IMR-90 (cell line): ENCODE measurements at regions not wholly inside any gene's neighbourhood (a gene's known extent, or its start where the extent isn't known, plus 50 kb on each side); places are given as distances from the start of the nearest gene placed in this dataset.
"Not testable (repeated sequence)": the region's sequence is repeated elsewhere in the genome, so short reads cannot be mapped to it uniquely, and the experiment has no call there.

Experiments used
- ATAC-seq: fragments of 200-7000 bp; cut with Tn5 transposase; 2 replicates; pipeline ENCODE4 v1.9.1; 2020; ENCODE audit warnings: low read depth, mild to moderate bottlenecking, moderate library complexity
- BruUV-seq: library from RNA; stranded (reverse); fragments of 400-500 nt; replicated peaks from 2 replicates; lab custom pipeline; 2021; lab: Mats Ljungman, UMichigan
- CTCF ChIA-PET: fragments of 300-600 bp; formaldehyde crosslinking; extraction: SDS; loops from one replicate; lab custom pipeline; 2021; ENCODE audit warnings: antibody characterized with exemption; lab: Yijun Ruan, JAX
- POLR2A ChIA-PET: fragments of 300-600 bp; sonication (Branson Sonifier 250); formaldehyde crosslinking; loops from one replicate; lab custom pipeline; 2022; ENCODE audit warnings: antibody characterized with exemption; ENCODE audit not compliant: unreplicated experiment; lab: Charles Lee
- DNase-seq: peaks from one replicate; pipeline ENCODE4 v3.0.0; 2013
- H2AFZ ChIP-seq: replicated peaks from 2 replicates; pipeline ENCODE3; 2013; ENCODE audit warnings: low read length, mild to moderate bottlenecking; ENCODE audit not compliant: poor library complexity
- H2AK5ac ChIP-seq: 2 replicates; pipeline ENCODE4 v1.6.1; 2013; ENCODE audit warnings: low read depth, low read length, inconsistent platforms
- H2AK9ac ChIP-seq: replicated peaks from 2 replicates; pipeline ENCODE3; 2013; ENCODE audit warnings: mild to moderate bottlenecking, low read depth, low read length, moderate library complexity; ENCODE audit not compliant: poor library complexity
- H2BK120ac ChIP-seq: 2 replicates; pipeline ENCODE4 v1.6.1; 2013; ENCODE audit warnings: low read depth, low read length, inconsistent platforms
- H2BK15ac ChIP-seq: 3 replicates; pipeline ENCODE4 v1.6.1; 2013; ENCODE audit warnings: low read depth, low read length, inconsistent platforms
- H2BK20ac ChIP-seq: 2 replicates; pipeline ENCODE4 v1.6.1; 2013; ENCODE audit warnings: low read depth, mild to moderate bottlenecking, inconsistent platforms, low read length, moderate library complexity
- H2BK5ac ChIP-seq: 2 replicates; pipeline ENCODE4 v1.6.1; 2013; ENCODE audit warnings: mild to moderate bottlenecking, low read depth, low read length, inconsistent platforms; ENCODE audit not compliant: poor library complexity, severe bottlenecking
- H3K14ac ChIP-seq: replicated peaks from 2 replicates; pipeline ENCODE4 v1.6.1; 2013; ENCODE audit warnings: low read depth, low read length, inconsistent platforms
- H3K18ac ChIP-seq: 2 replicates; pipeline ENCODE4 v1.6.1; 2013; ENCODE audit warnings: low read depth, low read length, control low read depth
- H3K23ac ChIP-seq: 2 replicates; pipeline ENCODE4 v1.6.1; 2013; ENCODE audit warnings: low read depth, low read length, inconsistent platforms
- H3K27ac ChIP-seq: 2 replicates; pipeline ENCODE4 v1.5.1; 2013; ENCODE audit warnings: mild to moderate bottlenecking, control low read depth, low read length; ENCODE audit not compliant: insufficient read depth
- H3K27me3 ChIP-seq: 2 replicates; pipeline ENCODE4 v1.6.1; 2013; ENCODE audit warnings: low read length; ENCODE audit not compliant: control insufficient read depth, insufficient read depth
- H3K36me3 ChIP-seq: 2 replicates; pipeline ENCODE4 v1.6.1; 2013; ENCODE audit warnings: low read length, mixed read lengths; ENCODE audit not compliant: control insufficient read depth, insufficient read depth
- H3K4ac ChIP-seq: 2 replicates; pipeline ENCODE4 v1.6.1; 2013; ENCODE audit warnings: low read depth, low read length, inconsistent platforms
- H3K4me1 ChIP-seq: 2 replicates; pipeline ENCODE4 v1.6.1; 2013; ENCODE audit warnings: low read length, mixed read lengths; ENCODE audit not compliant: control insufficient read depth, insufficient read depth
- H3K4me2 ChIP-seq: 2 replicates; pipeline ENCODE4 v1.6.1; 2013; ENCODE audit warnings: low read depth, mild to moderate bottlenecking, control low read depth, low read length, moderate library complexity
- H3K4me3 ChIP-seq: 2 replicates; pipeline ENCODE4 v1.5.1; 2013; ENCODE audit warnings: low read depth, mild to moderate bottlenecking, control low read depth, low read length, moderate library complexity; ENCODE audit not compliant: insufficient read depth
- H3K56ac ChIP-seq: 2 replicates; pipeline ENCODE4 v1.6.1; 2013; ENCODE audit warnings: low read length, inconsistent platforms; ENCODE audit not compliant: insufficient read depth; ENCODE audit errors: extremely low read depth
- H3K79me1 ChIP-seq, 2 experiments: 2 replicates each; pipeline ENCODE4 v1.6.1; 2013; ENCODE audit warnings: low read length in 2 of 2, inconsistent platforms in 1 of 2, low read depth in 1 of 2
- H3K9ac ChIP-seq: 2 replicates; pipeline ENCODE4 v1.6.1; 2013; ENCODE audit warnings: low read depth, low read length, control low read depth
- H3K9me1 ChIP-seq: 2 replicates; pipeline ENCODE4 v1.6.1; 2013; ENCODE audit warnings: low read length, inconsistent platforms; ENCODE audit not compliant: insufficient read depth
- H3K9me3 ChIP-seq: 2 replicates; pipeline ENCODE4 v1.6.1; 2013; ENCODE audit warnings: low read length; ENCODE audit not compliant: control insufficient read depth, insufficient read depth
- H4K20me1 ChIP-seq: 2 replicates; pipeline ENCODE4 v1.6.1; 2013; ENCODE audit warnings: low read length, inconsistent platforms; ENCODE audit not compliant: insufficient read depth
- H4K5ac ChIP-seq: 2 replicates; pipeline ENCODE4 v1.6.1; 2013; ENCODE audit warnings: mild to moderate bottlenecking, low read depth, low read length, control low read depth
- H4K8ac ChIP-seq, 2 experiments: 2 replicates each; pipeline ENCODE4 v1.6.1; 2013; ENCODE audit warnings: low read depth in 2 of 2, low read length in 2 of 2, control low read depth in 1 of 2, inconsistent platforms in 1 of 2
- H4K91ac ChIP-seq: 2 replicates; pipeline ENCODE4 v1.6.1; 2013; ENCODE audit warnings: low read depth, low read length, inconsistent platforms; ENCODE audit not compliant: insufficient read depth
- WGBS, 2 experiments: methylation state at CpG; one replicate each; pipeline versions ENCODE4 v1.1.5 to v1.1.7; 2013; ENCODE audit warnings: missing lambda C conversion rate in 2 of 2; ENCODE audit not compliant: insufficient read length in 1 of 2; ENCODE audit errors: extremely low coverage in 2 of 2; 5-methylcytosine and 5-hydroxymethylcytosine counted together
- dilution Hi-C: fragments of 300-500 bp; cut with HindIII; formaldehyde crosslinking; loops from one replicate; pipeline ENCODE4 v1.14.3; 2018; ENCODE audit warnings: low sequenced_read_pairs; ENCODE audit not compliant: unreplicated experiment
- in situ Hi-C: fragments of 300-500 bp; cut with MboI; formaldehyde crosslinking; loops from 3 replicates; pipeline ENCODE4 v1.14.3; 2019; ENCODE audit warnings: low sequenced_read_pairs, inconsistent platforms, mixed read lengths
- intact Hi-C: fragments of 100-400 bp; cut with micrococcal nuclease; formaldehyde crosslinking; loops from 2 replicates; pipeline ENCODE4 v1.10.0; 2022

- intact Hi-C loops, POLR2A ChIA-PET, H4K20me1 ChIP-seq, DNase-seq, H2AFZ ChIP-seq, H2BK120ac ChIP-seq, H3K14ac ChIP-seq, H2BK5ac ChIP-seq, BruUV-seq, H3K23ac ChIP-seq, H3K4me3 ChIP-seq, CTCF ChIA-PET, H3K27me3 ChIP-seq, H4K8ac ChIP-seq, H2BK15ac ChIP-seq, H3K4me2 ChIP-seq, in situ Hi-C loops, H2AK9ac ChIP-seq, H3K56ac ChIP-seq, ATAC-seq, H2BK20ac ChIP-seq, H3K27ac ChIP-seq, H3K4me1 ChIP-seq, H4K91ac ChIP-seq, H3K4ac ChIP-seq, H2AK5ac ChIP-seq, H3K79me1 ChIP-seq, H3K9me3 ChIP-seq, H3K9ac ChIP-seq, dilution Hi-C loops, H4K5ac ChIP-seq, H3K9me1 ChIP-seq, H3K18ac ChIP-seq: not testable (repeated sequence)
- no CpG with 5 or more reads among the region's 19 CpGs for WGBS, 2 experiments
- H3K36me3 ChIP-seq: peaks cover 20% of the 10 kb centered on the region
Measured at GRCh38 chr3:195665311-195665710, 55.5 kb upstream of the MUC20 start.

- H2BK20ac ChIP-seq, H2BK120ac ChIP-seq, H3K4me3 ChIP-seq, intact Hi-C loops, H2AK9ac ChIP-seq, H2AK5ac ChIP-seq, H3K79me1 ChIP-seq, H3K4me1 ChIP-seq, H3K14ac ChIP-seq, H3K18ac ChIP-seq, H3K27me3 ChIP-seq, CTCF ChIA-PET, dilution Hi-C loops, in situ Hi-C loops, H4K5ac ChIP-seq, DNase-seq, H3K23ac ChIP-seq, BruUV-seq, H2AFZ ChIP-seq, H3K4me2 ChIP-seq, ATAC-seq, H3K56ac ChIP-seq, H2BK15ac ChIP-seq, POLR2A ChIA-PET, H4K91ac ChIP-seq, H2BK5ac ChIP-seq, H3K27ac ChIP-seq, H3K9ac ChIP-seq, H4K20me1 ChIP-seq, H4K8ac ChIP-seq, H3K9me1 ChIP-seq, H3K9me3 ChIP-seq, H3K4ac ChIP-seq: not testable (repeated sequence)
- 86% methylated on average over 3 of the region's 12 CpGs; no CpG with 5 or more reads in 1 of the 2 experiments for WGBS, 2 experiments
- H3K36me3 ChIP-seq: peaks cover 17% of the 10 kb centered on the region; the same call in 1 of the 2 replicates
Measured at GRCh38 chr3:195664131-195664530, 56.6 kb upstream of the MUC20 start.
